ENCODE measurements at regions not wholly inside any gene's neighbourhood (a gene's known extent, or its start where the extent isn't known, plus 50 kb on each side); places are given as distances from the start of the nearest gene placed in this dataset.

DNA sequence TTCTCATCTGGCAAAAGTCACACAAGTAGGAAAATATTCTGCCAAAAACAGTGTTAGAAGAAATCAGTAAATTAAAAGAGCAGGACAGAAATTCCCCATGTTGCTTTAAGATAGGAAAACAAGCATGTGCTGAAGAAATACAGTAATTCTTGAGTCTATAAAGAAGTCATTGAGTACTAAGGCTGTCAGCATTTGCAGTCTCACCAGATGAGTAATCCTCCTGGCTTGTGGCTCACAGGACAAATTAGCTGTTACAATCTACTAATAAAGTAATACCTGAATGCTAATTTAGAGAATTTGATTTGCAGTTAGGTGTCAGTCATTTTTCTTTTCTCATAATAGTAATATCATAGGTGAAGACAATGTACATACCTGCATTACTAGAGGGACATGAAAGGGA is 1158.9 kb upstream of the CELF2 start:
- DNase-seq = no peak

DNA sequence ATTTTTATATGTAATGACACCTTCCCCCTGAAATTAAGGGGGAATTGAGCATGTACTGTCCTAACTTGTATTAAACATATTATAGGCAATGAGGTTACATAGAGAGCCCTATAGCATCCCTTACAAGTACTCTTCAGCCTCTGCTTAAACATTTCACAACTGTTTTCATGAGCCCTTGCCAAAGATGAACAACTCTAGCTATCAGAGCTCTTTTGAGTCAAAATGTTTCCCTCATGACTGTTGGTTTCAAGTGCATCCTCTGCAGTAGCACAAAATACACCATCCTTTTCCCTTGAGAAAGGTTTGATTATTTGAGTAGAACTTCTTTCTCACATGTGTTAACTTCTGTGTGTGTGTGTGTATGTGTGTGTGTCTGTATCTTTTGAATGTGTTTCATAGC is 1157.6 kb upstream of the CELF2 start:
- Histone ChIP-seq H3K27me3 (ENCODE audit: control insufficient read depth in 1 of 2, insufficient read depth in 2 of 2, low read length in 2 of 2) (no peaks in the 10 kb centered on the region), H3K4me3 (ENCODE audit: low read length) (no peak overlapping the region), H3K4me1 (ENCODE audit: insufficient read depth, low read length) (no peaks in the 10 kb centered on the region), H3K27ac (ENCODE audit: low read depth in 1 of 2, low read length in 2 of 2) (no peak overlapping the region), H3K36me3 (ENCODE audit: insufficient read depth, low read length) (no peaks in the 10 kb centered on the region), H3K9me3 (ENCODE audit: control insufficient read depth in 1 of 2, insufficient read depth in 1 of 2, low read length in 2 of 2) (peaks cover 0 to 11% of the 10 kb centered on the region in 2 experiments)
- intact Hi-C loops (cut with DNase I, micrococcal nuclease) = no loop called here
- no peak for ATAC-seq (ENCODE audit: poor library complexity)
- no peaks in the 10 kb centered on the region for H3K27me3 Mint-ChIP-seq
- no peak overlapping the region for H3K27ac Mint-ChIP-seq
- H3K4me3 Mint-ChIP-seq = no peak overlapping the region
- no peaks in the 10 kb centered on the region for H3K4me1 Mint-ChIP-seq (ENCODE audit: low read depth)
- no peaks in the 10 kb centered on the region for H3K36me3 Mint-ChIP-seq (ENCODE audit: low read depth)
- ChIA-PET CTCF (interaction anchor here (0.8 kb wide), 1 partner anchor 8 kb away, joined by 4 read pairs; no protein-coding TSS in a partner anchor), POLR2A (no interaction called here)
- H3K9me3 Mint-ChIP-seq = peaks cover 4% of the 10 kb centered on the region
- TF ChIP-seq, protein P1, sequence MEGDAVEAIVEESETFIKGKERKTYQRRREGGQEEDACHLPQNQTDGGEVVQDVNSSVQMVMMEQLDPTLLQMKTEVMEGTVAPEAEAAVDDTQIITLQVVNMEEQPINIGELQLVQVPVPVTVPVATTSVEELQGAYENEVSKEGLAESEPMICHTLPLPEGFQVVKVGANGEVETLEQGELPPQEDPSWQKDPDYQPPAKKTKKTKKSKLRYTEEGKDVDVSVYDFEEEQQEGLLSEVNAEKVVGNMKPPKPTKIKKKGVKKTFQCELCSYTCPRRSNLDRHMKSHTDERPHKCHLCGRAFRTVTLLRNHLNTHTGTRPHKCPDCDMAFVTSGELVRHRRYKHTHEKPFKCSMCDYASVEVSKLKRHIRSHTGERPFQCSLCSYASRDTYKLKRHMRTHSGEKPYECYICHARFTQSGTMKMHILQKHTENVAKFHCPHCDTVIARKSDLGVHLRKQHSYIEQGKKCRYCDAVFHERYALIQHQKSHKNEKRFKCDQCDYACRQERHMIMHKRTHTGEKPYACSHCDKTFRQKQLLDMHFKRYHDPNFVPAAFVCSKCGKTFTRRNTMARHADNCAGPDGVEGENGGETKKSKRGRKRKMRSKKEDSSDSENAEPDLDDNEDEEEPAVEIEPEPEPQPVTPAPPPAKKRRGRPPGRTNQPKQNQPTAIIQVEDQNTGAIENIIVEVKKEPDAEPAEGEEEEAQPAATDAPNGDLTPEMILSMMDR (IDR thresholded peaks at IDR 0.05) = no peak
- no peak for DNase-seq

More for the DNA sequence above, 1158.9 kb upstream of the CELF2 start:
- Histone ChIP-seq H3K4me3 (ENCODE audit: low read length) (no peak overlapping the region), H3K4me1 (ENCODE audit: insufficient read depth, low read length) (no peaks in the 10 kb centered on the region), H3K36me3 (ENCODE audit: insufficient read depth, low read length) (no peaks in the 10 kb centered on the region), H3K9me3 (ENCODE audit: control insufficient read depth in 1 of 2, insufficient read depth in 1 of 2, low read length in 2 of 2) (peaks cover 0 to 11% of the 10 kb centered on the region in 2 experiments), H3K27me3 (ENCODE audit: control insufficient read depth in 1 of 2, insufficient read depth in 2 of 2, low read length in 2 of 2) (no peaks in the 10 kb centered on the region), H3K27ac (ENCODE audit: low read depth in 1 of 2, low read length in 2 of 2) (no peak overlapping the region)
- POLR2A ChIA-PET = no interaction called here
- no peak overlapping the region for H3K4me3 Mint-ChIP-seq
- no peak overlapping the region for H3K27ac Mint-ChIP-seq
- H3K9me3 Mint-ChIP-seq = peaks cover 4% of the 10 kb centered on the region
- CTCF ChIA-PET = no interaction called here
- TF ChIP-seq, protein P1 (IDR thresholded peaks at IDR 0.05) = no peak
- H3K4me1 Mint-ChIP-seq (ENCODE audit: low read depth) = no peaks in the 10 kb centered on the region
- no peaks in the 10 kb centered on the region for H3K27me3 Mint-ChIP-seq
- no peaks in the 10 kb centered on the region for H3K36me3 Mint-ChIP-seq (ENCODE audit: low read depth)
- intact Hi-C loops (cut with DNase I, micrococcal nuclease) = no loop called here
- no peak for ATAC-seq (ENCODE audit: poor library complexity)

DNA sequence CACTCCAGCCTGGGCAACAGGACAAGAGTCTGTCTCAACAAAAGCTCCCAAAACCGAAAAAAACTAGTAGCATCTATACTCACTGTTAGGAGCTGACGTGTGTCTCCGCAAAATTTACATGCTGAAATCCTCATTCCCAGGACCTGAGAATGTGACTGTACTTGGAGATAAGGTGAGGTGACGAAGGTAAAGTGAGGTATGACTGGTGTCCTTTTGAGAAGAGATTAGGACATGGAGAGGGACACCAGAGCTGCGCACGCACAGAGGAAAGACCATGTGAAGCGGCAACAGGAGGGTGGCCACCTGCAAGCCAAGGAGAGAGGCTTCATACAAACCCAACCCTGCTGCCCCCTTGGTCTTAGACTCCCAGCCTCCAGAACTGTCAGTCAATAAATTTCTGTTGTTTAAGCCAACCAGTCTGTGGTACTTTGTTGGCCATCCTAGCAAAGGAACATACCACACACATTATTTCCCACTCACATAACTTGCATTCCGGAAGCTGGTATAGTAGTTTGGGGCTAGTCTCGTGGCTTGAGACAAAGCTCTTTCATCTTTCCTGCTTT is 1154.0 kb upstream of the CELF2 start:
- TF ChIP-seq, protein P1 (IDR thresholded peaks at IDR 0.05) = no peak
- Histone ChIP-seq H3K36me3 (ENCODE audit: insufficient read depth, low read length) (no peaks in the 10 kb centered on the region), H3K27me3 (ENCODE audit: control insufficient read depth in 1 of 2, insufficient read depth in 2 of 2, low read length in 2 of 2) (no peaks in the 10 kb centered on the region), H3K4me1 (ENCODE audit: insufficient read depth, low read length) (no peaks in the 10 kb centered on the region), H3K4me3 (ENCODE audit: low read length) (no peak overlapping the region), H3K27ac (ENCODE audit: low read depth in 1 of 2, low read length in 2 of 2) (no peak overlapping the region), H3K9me3 (ENCODE audit: control insufficient read depth in 1 of 2, insufficient read depth in 1 of 2, low read length in 2 of 2) (no peaks in the 10 kb centered on the region)
- H3K9me3 Mint-ChIP-seq = peaks cover 1% of the 10 kb centered on the region
- ChIA-PET POLR2A (no interaction called here), CTCF (no interaction called here)
- H3K4me3 Mint-ChIP-seq = no peak overlapping the region
- H3K4me1 Mint-ChIP-seq (ENCODE audit: low read depth) = no peaks in the 10 kb centered on the region
- H3K27me3 Mint-ChIP-seq = peaks cover 6% of the 10 kb centered on the region
- H3K27ac Mint-ChIP-seq = no peak overlapping the region
- no peak for DNase-seq
- no peak for ATAC-seq (ENCODE audit: poor library complexity)
- H3K36me3 Mint-ChIP-seq (ENCODE audit: low read depth) = no peaks in the 10 kb centered on the region
- intact Hi-C loops (cut with DNase I, micrococcal nuclease) = no loop called here

Measured in CD4-positive, alpha-beta T cell (primary cell).